IMR-90 (cell line): ENCODE measurements at regions not wholly inside any gene's neighbourhood (a gene's known extent, or its start where the extent isn't known, plus 50 kb on each side); places are given as distances from the start of the nearest gene placed in this dataset.

ENCODE experiments used
- ATAC-seq: fragments of 200-7000 bp; cut with Tn5 transposase; 2 replicates; pipeline ENCODE4 v1.9.1; 2020; ENCODE audit warnings: low read depth, mild to moderate bottlenecking, moderate library complexity
- BruUV-seq: library from RNA; stranded (reverse); fragments of 400-500 nt; replicated peaks from 2 replicates; lab custom pipeline; 2021; lab: Mats Ljungman, UMichigan
- CTCF ChIA-PET: fragments of 300-600 bp; formaldehyde crosslinking; extraction: SDS; loops from one replicate; lab custom pipeline; 2021; ENCODE audit warnings: antibody characterized with exemption; lab: Yijun Ruan, JAX
- POLR2A ChIA-PET: fragments of 300-600 bp; sonication (Branson Sonifier 250); formaldehyde crosslinking; loops from one replicate; lab custom pipeline; 2022; ENCODE audit warnings: antibody characterized with exemption; ENCODE audit not compliant: unreplicated experiment; lab: Charles Lee
- DNase-seq: peaks from one replicate; pipeline ENCODE4 v3.0.0; 2013
- H2AFZ ChIP-seq: replicated peaks from 2 replicates; pipeline ENCODE3; 2013; ENCODE audit warnings: low read length, mild to moderate bottlenecking; ENCODE audit not compliant: poor library complexity
- H2AK5ac ChIP-seq: 2 replicates; pipeline ENCODE4 v1.6.1; 2013; ENCODE audit warnings: low read depth, low read length, inconsistent platforms
- H2AK9ac ChIP-seq: replicated peaks from 2 replicates; pipeline ENCODE3; 2013; ENCODE audit warnings: mild to moderate bottlenecking, low read depth, low read length, moderate library complexity; ENCODE audit not compliant: poor library complexity
- H2BK120ac ChIP-seq: 2 replicates; pipeline ENCODE4 v1.6.1; 2013; ENCODE audit warnings: low read depth, low read length, inconsistent platforms
- H2BK15ac ChIP-seq: 3 replicates; pipeline ENCODE4 v1.6.1; 2013; ENCODE audit warnings: low read depth, low read length, inconsistent platforms
- H2BK20ac ChIP-seq: 2 replicates; pipeline ENCODE4 v1.6.1; 2013; ENCODE audit warnings: low read depth, mild to moderate bottlenecking, inconsistent platforms, low read length, moderate library complexity
- H2BK5ac ChIP-seq: 2 replicates; pipeline ENCODE4 v1.6.1; 2013; ENCODE audit warnings: mild to moderate bottlenecking, low read depth, low read length, inconsistent platforms; ENCODE audit not compliant: poor library complexity, severe bottlenecking
- H3K14ac ChIP-seq: replicated peaks from 2 replicates; pipeline ENCODE4 v1.6.1; 2013; ENCODE audit warnings: low read depth, low read length, inconsistent platforms
- H3K18ac ChIP-seq: 2 replicates; pipeline ENCODE4 v1.6.1; 2013; ENCODE audit warnings: low read depth, low read length, control low read depth
- H3K23ac ChIP-seq: 2 replicates; pipeline ENCODE4 v1.6.1; 2013; ENCODE audit warnings: low read depth, low read length, inconsistent platforms
- H3K27ac ChIP-seq: 2 replicates; pipeline ENCODE4 v1.5.1; 2013; ENCODE audit warnings: mild to moderate bottlenecking, control low read depth, low read length; ENCODE audit not compliant: insufficient read depth
- H3K27me3 ChIP-seq: 2 replicates; pipeline ENCODE4 v1.6.1; 2013; ENCODE audit warnings: low read length; ENCODE audit not compliant: control insufficient read depth, insufficient read depth
- H3K36me3 ChIP-seq: 2 replicates; pipeline ENCODE4 v1.6.1; 2013; ENCODE audit warnings: low read length, mixed read lengths; ENCODE audit not compliant: control insufficient read depth, insufficient read depth
- H3K4ac ChIP-seq: 2 replicates; pipeline ENCODE4 v1.6.1; 2013; ENCODE audit warnings: low read depth, low read length, inconsistent platforms
- H3K4me1 ChIP-seq: 2 replicates; pipeline ENCODE4 v1.6.1; 2013; ENCODE audit warnings: low read length, mixed read lengths; ENCODE audit not compliant: control insufficient read depth, insufficient read depth
- H3K4me2 ChIP-seq: 2 replicates; pipeline ENCODE4 v1.6.1; 2013; ENCODE audit warnings: low read depth, mild to moderate bottlenecking, control low read depth, low read length, moderate library complexity
- H3K4me3 ChIP-seq: 2 replicates; pipeline ENCODE4 v1.5.1; 2013; ENCODE audit warnings: low read depth, mild to moderate bottlenecking, control low read depth, low read length, moderate library complexity; ENCODE audit not compliant: insufficient read depth
- H3K56ac ChIP-seq: 2 replicates; pipeline ENCODE4 v1.6.1; 2013; ENCODE audit warnings: low read length, inconsistent platforms; ENCODE audit not compliant: insufficient read depth; ENCODE audit errors: extremely low read depth
- H3K79me1 ChIP-seq, 2 experiments: 2 replicates each; pipeline ENCODE4 v1.6.1; 2013; ENCODE audit warnings: low read length in 2 of 2, inconsistent platforms in 1 of 2, low read depth in 1 of 2
- H3K9ac ChIP-seq: 2 replicates; pipeline ENCODE4 v1.6.1; 2013; ENCODE audit warnings: low read depth, low read length, control low read depth
- H3K9me1 ChIP-seq: 2 replicates; pipeline ENCODE4 v1.6.1; 2013; ENCODE audit warnings: low read length, inconsistent platforms; ENCODE audit not compliant: insufficient read depth
- H3K9me3 ChIP-seq: 2 replicates; pipeline ENCODE4 v1.6.1; 2013; ENCODE audit warnings: low read length; ENCODE audit not compliant: control insufficient read depth, insufficient read depth
- H4K20me1 ChIP-seq: 2 replicates; pipeline ENCODE4 v1.6.1; 2013; ENCODE audit warnings: low read length, inconsistent platforms; ENCODE audit not compliant: insufficient read depth
- H4K5ac ChIP-seq: 2 replicates; pipeline ENCODE4 v1.6.1; 2013; ENCODE audit warnings: mild to moderate bottlenecking, low read depth, low read length, control low read depth
- H4K8ac ChIP-seq, 2 experiments: 2 replicates each; pipeline ENCODE4 v1.6.1; 2013; ENCODE audit warnings: low read depth in 2 of 2, low read length in 2 of 2, control low read depth in 1 of 2, inconsistent platforms in 1 of 2
- H4K91ac ChIP-seq: 2 replicates; pipeline ENCODE4 v1.6.1; 2013; ENCODE audit warnings: low read depth, low read length, inconsistent platforms; ENCODE audit not compliant: insufficient read depth
- CEBPB ChIP-seq: IDR thresholded peaks from 2 replicates; pipeline ENCODE4 v1.6.1; 2012; ENCODE audit warnings: low read depth, low read length, improper control_type of control experiment
- WGBS, 2 experiments: methylation state at CpG; one replicate each; pipeline versions ENCODE4 v1.1.5 to v1.1.7; 2013; ENCODE audit warnings: missing lambda C conversion rate in 2 of 2; ENCODE audit not compliant: insufficient read length in 1 of 2; ENCODE audit errors: extremely low coverage in 2 of 2; 5-methylcytosine and 5-hydroxymethylcytosine counted together
- dilution Hi-C: fragments of 300-500 bp; cut with HindIII; formaldehyde crosslinking; loops from one replicate; pipeline ENCODE4 v1.14.3; 2018; ENCODE audit warnings: low sequenced_read_pairs; ENCODE audit not compliant: unreplicated experiment
- in situ Hi-C: fragments of 300-500 bp; cut with MboI; formaldehyde crosslinking; loops from 3 replicates; pipeline ENCODE4 v1.14.3; 2019; ENCODE audit warnings: low sequenced_read_pairs, inconsistent platforms, mixed read lengths
- intact Hi-C: fragments of 100-400 bp; cut with micrococcal nuclease; formaldehyde crosslinking; loops from 2 replicates; pipeline ENCODE4 v1.10.0; 2022

DNA sequence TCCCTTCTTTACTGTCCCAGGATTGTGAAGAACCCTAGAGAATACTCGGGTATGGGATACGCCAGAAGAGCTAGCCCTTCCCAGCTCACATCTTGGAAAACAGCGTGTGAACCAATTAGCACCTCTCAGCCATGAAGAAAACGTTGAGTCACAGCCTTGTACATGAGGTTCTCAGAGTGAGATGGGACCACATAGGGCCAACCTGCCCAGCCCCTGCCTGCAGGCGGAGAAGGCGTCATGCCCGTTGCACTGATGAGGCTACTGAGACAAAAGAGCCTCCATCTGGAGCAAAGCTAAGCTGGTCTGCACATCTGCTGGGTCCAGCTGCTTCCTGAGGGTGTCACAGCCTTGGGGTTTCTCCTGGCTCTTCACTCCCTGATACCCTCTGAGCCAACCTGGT is 92.2 kb downstream of the LBH start:
- Histone ChIP-seq H3K18ac (no peak overlapping the region), H3K4me3 (no peak overlapping the region), H2AFZ (no peak overlapping the region), H3K9me3 (no peaks in the 10 kb centered on the region), H3K27me3 (no peaks in the 10 kb centered on the region; the same call in 1 of the 2 replicates), H2BK5ac (no peak overlapping the region), H3K36me3 (no peaks in the 10 kb centered on the region), H4K5ac (no peak overlapping the region), H3K56ac (no peak overlapping the region), H2AK9ac (no peak overlapping the region), H3K23ac (no peak overlapping the region), H4K20me1 (no peaks in the 10 kb centered on the region), H3K9me1 (no peaks in the 10 kb centered on the region), H3K4me1 (no peaks in the 10 kb centered on the region), H2BK20ac (no peak overlapping the region), H4K8ac (no peak overlapping the region), H2BK120ac (no peak overlapping the region), H3K79me1 (no peaks in the 10 kb centered on the region), H3K4ac (no peak overlapping the region), H2BK15ac (no peak overlapping the region), H3K14ac (no peak overlapping the region; the same call in 1 of the 2 replicates), H4K91ac (no peak overlapping the region), H3K4me2 (no peak overlapping the region), H2AK5ac (peak overlapping the region; percentile 9; the same call in 1 of the 2 replicates), H3K9ac (no peak overlapping the region), H3K27ac (no peak overlapping the region)
- DNase-seq (no peak), ATAC-seq (no peak)
- in situ Hi-C loops (no loop called here), dilution Hi-C loops (no loop called here), intact Hi-C loops (no loop called here)
- 64% methylated on average over 2 of the region's 7 CpGs; no CpG with 5 or more reads in 1 of the 2 experiments for WGBS, 2 experiments
- no peak for TF ChIP-seq CEBPB
- CTCF ChIA-PET = no interaction called here
- no TSS peak for BruUV-seq
- POLR2A ChIA-PET = interaction anchor here (0.6 kb wide), 1 partner anchor 99 kb away, joined by 3 read pairs; no protein-coding TSS in a partner anchor
